ENCODE measurements at regions not wholly inside any gene's neighbourhood (a gene's known extent, or its start where the extent isn't known, plus 50 kb on each side); places are given as distances from the start of the nearest gene placed in this dataset.

DNA sequence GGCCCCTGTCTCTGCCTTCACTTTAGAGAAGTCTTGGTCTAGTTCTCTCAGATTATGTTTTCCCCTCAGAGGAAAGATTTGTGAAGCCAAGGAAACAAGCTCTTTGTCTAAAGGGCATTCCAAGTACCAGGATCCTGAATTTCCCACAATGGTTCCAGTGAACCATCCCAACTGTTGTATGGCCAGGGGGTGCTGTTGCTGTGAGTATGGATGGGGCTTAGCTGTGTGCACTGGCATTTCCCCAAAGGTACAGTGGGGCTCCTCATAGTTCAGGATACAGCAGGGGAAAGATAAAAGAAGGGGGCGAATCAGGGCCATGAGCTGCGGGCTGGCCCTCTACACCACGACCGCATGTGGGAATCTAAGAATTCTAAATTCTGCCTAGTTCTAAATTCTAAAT is 1154.0 kb upstream of the FANCL start:
- Histone ChIP-seq H3K9ac (ENCODE audit: extremely low read depth, low read length, poor library complexity, severe bottlenecking) (no peak overlapping the region), H3K27me3 (ENCODE audit: control insufficient read depth, insufficient read depth, low read length, poor library complexity, severe bottlenecking) (no peaks in the 10 kb centered on the region), H3K4me3 (ENCODE audit: low read length) (no peak overlapping the region), H3K9me3 (ENCODE audit: control insufficient read depth, low read length) (no peaks in the 10 kb centered on the region), H3K4me1 (ENCODE audit: control insufficient read depth, insufficient read depth, low read length) (no peaks in the 10 kb centered on the region), H3K36me3 (ENCODE audit: control insufficient read depth, insufficient read depth, low read length) (no peaks in the 10 kb centered on the region), H3K27ac (ENCODE audit: low read depth, low read length) (no peak overlapping the region)
- H3K9me3 Mint-ChIP-seq = no peaks in the 10 kb centered on the region
- H3K4me1 Mint-ChIP-seq = no peaks in the 10 kb centered on the region
- H3K4me3 Mint-ChIP-seq = no peak overlapping the region
- TF ChIP-seq, protein P1, sequence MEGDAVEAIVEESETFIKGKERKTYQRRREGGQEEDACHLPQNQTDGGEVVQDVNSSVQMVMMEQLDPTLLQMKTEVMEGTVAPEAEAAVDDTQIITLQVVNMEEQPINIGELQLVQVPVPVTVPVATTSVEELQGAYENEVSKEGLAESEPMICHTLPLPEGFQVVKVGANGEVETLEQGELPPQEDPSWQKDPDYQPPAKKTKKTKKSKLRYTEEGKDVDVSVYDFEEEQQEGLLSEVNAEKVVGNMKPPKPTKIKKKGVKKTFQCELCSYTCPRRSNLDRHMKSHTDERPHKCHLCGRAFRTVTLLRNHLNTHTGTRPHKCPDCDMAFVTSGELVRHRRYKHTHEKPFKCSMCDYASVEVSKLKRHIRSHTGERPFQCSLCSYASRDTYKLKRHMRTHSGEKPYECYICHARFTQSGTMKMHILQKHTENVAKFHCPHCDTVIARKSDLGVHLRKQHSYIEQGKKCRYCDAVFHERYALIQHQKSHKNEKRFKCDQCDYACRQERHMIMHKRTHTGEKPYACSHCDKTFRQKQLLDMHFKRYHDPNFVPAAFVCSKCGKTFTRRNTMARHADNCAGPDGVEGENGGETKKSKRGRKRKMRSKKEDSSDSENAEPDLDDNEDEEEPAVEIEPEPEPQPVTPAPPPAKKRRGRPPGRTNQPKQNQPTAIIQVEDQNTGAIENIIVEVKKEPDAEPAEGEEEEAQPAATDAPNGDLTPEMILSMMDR (conservative IDR thresholded peaks at IDR 0.05) = peak; percentile 51
- H3K27ac Mint-ChIP-seq = no peak overlapping the region
- peak; percentile 55 for DNase-seq
- 87 to 90% methylated on average over 4 of the region's 4 CpGs for WGBS, 2 experiments (ENCODE audit: insufficient coverage in 1 of 2, insufficient read length in 1 of 2)
- H3K27me3 Mint-ChIP-seq (ENCODE audit: insufficient read depth) = no peaks in the 10 kb centered on the region
- no peaks in the 10 kb centered on the region for H3K36me3 Mint-ChIP-seq (ENCODE audit: low read depth)

- TF ChIP-seq, protein P1 (conservative IDR thresholded peaks at IDR 0.05) = no peak
- H3K9ac ChIP-seq (ENCODE audit: extremely low read depth, low read length, poor library complexity, severe bottlenecking) = no peak overlapping the region
These were observed 1150.8 kb upstream of the FANCL start for GRCh38 chr2:59391896-59392295.

GRCh38 chr2:59390581-59390980 is 1149.5 kb upstream of the FANCL start:
- no peaks in the 10 kb centered on the region for H3K27me3 ChIP-seq (ENCODE audit: control insufficient read depth, insufficient read depth, low read length, poor library complexity, severe bottlenecking)
- H3K9ac ChIP-seq (ENCODE audit: extremely low read depth, low read length, poor library complexity, severe bottlenecking) = no peak overlapping the region
- no peak overlapping the region for H3K27ac ChIP-seq (ENCODE audit: low read depth, low read length)
- Mint-ChIP-seq H3K9me3 (no peaks in the 10 kb centered on the region), H3K36me3 (ENCODE audit: low read depth) (no peaks in the 10 kb centered on the region), H3K27ac (no peak overlapping the region), H3K4me3 (no peak overlapping the region), H3K27me3 (ENCODE audit: insufficient read depth) (no peaks in the 10 kb centered on the region), H3K4me1 (peaks cover 2% of the 10 kb centered on the region)
- no peaks in the 10 kb centered on the region for H3K36me3 ChIP-seq (ENCODE audit: control insufficient read depth, insufficient read depth, low read length)
- no peak overlapping the region for H3K4me3 ChIP-seq (ENCODE audit: low read length)
- no peaks in the 10 kb centered on the region for H3K4me1 ChIP-seq (ENCODE audit: control insufficient read depth, insufficient read depth, low read length)
- WGBS, 2 experiments (ENCODE audit: insufficient coverage in 1 of 2, insufficient read length in 1 of 2) = 100% methylated on average over 2 of the region's 2 CpGs; no CpG with 5 or more reads in 1 of the 2 experiments
- no peak for DNase-seq
- no peaks in the 10 kb centered on the region for H3K9me3 ChIP-seq (ENCODE audit: control insufficient read depth, low read length)
- TF ChIP-seq, protein P1 (conservative IDR thresholded peaks at IDR 0.05) = no peak

More at GRCh38 chr2:59391896-59392295, 1150.8 kb upstream of the FANCL start:
- H3K4me1 ChIP-seq (ENCODE audit: control insufficient read depth, insufficient read depth, low read length) = no peaks in the 10 kb centered on the region
- no peaks in the 10 kb centered on the region for H3K9me3 ChIP-seq (ENCODE audit: control insufficient read depth, low read length)
- Mint-ChIP-seq H3K4me3 (no peak overlapping the region), H3K27me3 (ENCODE audit: insufficient read depth) (no peaks in the 10 kb centered on the region), H3K36me3 (ENCODE audit: low read depth) (no peaks in the 10 kb centered on the region), H3K9me3 (no peaks in the 10 kb centered on the region), H3K27ac (no peak overlapping the region), H3K4me1 (peaks cover 2% of the 10 kb centered on the region)
- no peaks in the 10 kb centered on the region for H3K36me3 ChIP-seq (ENCODE audit: control insufficient read depth, insufficient read depth, low read length)
- no peak for DNase-seq
- WGBS, 2 experiments (ENCODE audit: insufficient coverage in 1 of 2, insufficient read length in 1 of 2) = 88 to 100% methylated on average over 1 to 2 of the region's 2 CpGs
- H3K27ac ChIP-seq (ENCODE audit: low read depth, low read length) = no peak overlapping the region
- no peaks in the 10 kb centered on the region for H3K27me3 ChIP-seq (ENCODE audit: control insufficient read depth, insufficient read depth, low read length, poor library complexity, severe bottlenecking)
- H3K4me3 ChIP-seq (ENCODE audit: low read length) = no peak overlapping the region

Measured in endodermal cell (in vitro differentiated cells).